DOHH2 (cell line): ENCODE measurements at regions not wholly inside any gene's neighbourhood (a gene's known extent, or its start where the extent isn't known, plus 50 kb on each side); places are given as distances from the start of the nearest gene placed in this dataset.

Source experiments
- EZH2phosphoT487 ChIP-seq: fragments of 200-600 bp; sonication (generic); IDR thresholded peaks from 2 replicates; pipeline ENCODE4 v1.6.1; 2017; ENCODE audit warnings: borderline replicate concordance, mild to moderate bottlenecking, antibody characterized with exemption, low read length, moderate library complexity, mixed read lengths
- TF ChIP-seq, protein P1 (sequence below): fragments of 200-600 bp; sonication (generic); IDR thresholded peaks from one replicate; pipeline ENCODE4 v1.5.1; 2014; ENCODE audit warnings: antibody characterized with exemption, mild to moderate bottlenecking, low read depth, low read length; ENCODE audit not compliant: poor library complexity, severe bottlenecking

DNA sequence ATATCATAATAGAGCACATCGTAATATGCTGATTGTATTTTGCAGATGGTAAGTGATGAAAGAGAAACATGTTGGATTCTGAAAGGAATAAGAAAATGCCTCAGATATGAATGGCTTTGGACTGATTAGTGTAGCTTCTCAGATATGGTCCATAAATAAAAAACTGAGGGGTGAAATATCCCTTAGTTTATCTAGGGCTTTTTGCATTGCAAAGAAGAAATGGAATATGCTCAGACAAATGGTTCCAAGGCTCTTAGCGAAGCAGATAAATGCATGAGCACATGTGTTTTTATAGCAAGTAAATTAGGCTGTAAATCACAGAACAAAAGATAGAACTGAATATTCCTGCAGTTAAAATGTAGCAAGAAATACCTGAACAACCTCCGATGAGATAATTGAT is 820.9 kb upstream of the GRM7 start:
- TF ChIP-seq, protein P1, sequence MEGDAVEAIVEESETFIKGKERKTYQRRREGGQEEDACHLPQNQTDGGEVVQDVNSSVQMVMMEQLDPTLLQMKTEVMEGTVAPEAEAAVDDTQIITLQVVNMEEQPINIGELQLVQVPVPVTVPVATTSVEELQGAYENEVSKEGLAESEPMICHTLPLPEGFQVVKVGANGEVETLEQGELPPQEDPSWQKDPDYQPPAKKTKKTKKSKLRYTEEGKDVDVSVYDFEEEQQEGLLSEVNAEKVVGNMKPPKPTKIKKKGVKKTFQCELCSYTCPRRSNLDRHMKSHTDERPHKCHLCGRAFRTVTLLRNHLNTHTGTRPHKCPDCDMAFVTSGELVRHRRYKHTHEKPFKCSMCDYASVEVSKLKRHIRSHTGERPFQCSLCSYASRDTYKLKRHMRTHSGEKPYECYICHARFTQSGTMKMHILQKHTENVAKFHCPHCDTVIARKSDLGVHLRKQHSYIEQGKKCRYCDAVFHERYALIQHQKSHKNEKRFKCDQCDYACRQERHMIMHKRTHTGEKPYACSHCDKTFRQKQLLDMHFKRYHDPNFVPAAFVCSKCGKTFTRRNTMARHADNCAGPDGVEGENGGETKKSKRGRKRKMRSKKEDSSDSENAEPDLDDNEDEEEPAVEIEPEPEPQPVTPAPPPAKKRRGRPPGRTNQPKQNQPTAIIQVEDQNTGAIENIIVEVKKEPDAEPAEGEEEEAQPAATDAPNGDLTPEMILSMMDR: no peak
- TF ChIP-seq EZH2phosphoT487: no peak
